ENCODE measurements at regions not wholly inside any gene's neighbourhood (a gene's known extent, or its start where the extent isn't known, plus 50 kb on each side); places are given as distances from the start of the nearest gene placed in this dataset.
"Not testable (repeated sequence)": the region's sequence is repeated elsewhere in the genome, so short reads cannot be mapped to it uniquely, and the experiment has no call there.

DNA sequence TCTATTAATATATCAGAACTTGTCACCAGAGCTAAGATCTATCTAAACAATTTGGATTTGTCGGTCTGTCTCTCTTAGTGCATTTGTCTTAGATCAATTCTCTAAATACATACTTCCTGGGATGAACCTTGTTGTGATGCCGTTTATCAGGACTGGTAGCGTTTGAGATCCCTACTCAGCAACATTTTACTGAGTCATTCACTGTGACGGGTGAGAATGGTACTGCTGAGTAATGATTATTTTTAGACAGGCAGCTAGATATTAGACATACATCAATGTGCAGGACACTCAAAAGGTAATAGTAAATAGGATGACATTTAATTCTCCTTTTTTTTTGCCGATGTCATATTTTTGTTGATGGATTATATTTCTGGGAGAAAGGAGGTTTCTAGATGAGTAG is 209.0 kb downstream of the CSNK1G3 start:
- Mint-ChIP-seq H3K9me3 (peaks cover 15% of the 10 kb centered on the region), H3K27me3 (no peaks in the 10 kb centered on the region), H3K4me1 (ENCODE audit: low read depth) (no peaks in the 10 kb centered on the region), H3K27ac (no peak overlapping the region), H3K36me3 (ENCODE audit: low read depth) (no peaks in the 10 kb centered on the region), H3K4me3 (no peak overlapping the region)
- intact Hi-C loops (cut with micrococcal nuclease): no loop called here

DNA sequence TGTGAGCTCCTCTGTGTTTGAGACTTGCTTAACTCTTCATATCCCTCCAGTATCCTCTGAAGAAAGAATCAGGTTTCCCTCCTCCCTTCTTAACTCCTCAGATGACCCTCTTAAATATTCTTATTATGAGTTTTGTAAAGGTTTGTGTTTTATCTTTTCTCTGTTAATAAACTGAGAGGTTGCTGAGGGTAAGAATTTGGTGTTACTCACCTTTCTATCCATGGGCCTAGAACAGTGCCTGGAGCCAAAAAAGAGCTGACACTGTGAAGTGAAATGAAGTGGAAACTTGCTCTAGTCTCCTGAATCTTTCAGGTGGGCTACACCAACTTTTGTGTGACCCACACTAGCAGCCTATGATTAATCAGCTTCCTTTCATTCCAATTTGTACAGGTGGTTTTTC is 208.4 kb downstream of the CSNK1G3 start:
- no peaks in the 10 kb centered on the region for H3K36me3 Mint-ChIP-seq (ENCODE audit: low read depth)
- H3K9me3 Mint-ChIP-seq: peaks cover 14% of the 10 kb centered on the region
- H3K4me3 Mint-ChIP-seq: no peak overlapping the region
- intact Hi-C loops (cut with micrococcal nuclease): no loop called here
- no peak overlapping the region for H3K27ac Mint-ChIP-seq
- no peaks in the 10 kb centered on the region for H3K4me1 Mint-ChIP-seq (ENCODE audit: low read depth)
- no peaks in the 10 kb centered on the region for H3K27me3 Mint-ChIP-seq

DNA sequence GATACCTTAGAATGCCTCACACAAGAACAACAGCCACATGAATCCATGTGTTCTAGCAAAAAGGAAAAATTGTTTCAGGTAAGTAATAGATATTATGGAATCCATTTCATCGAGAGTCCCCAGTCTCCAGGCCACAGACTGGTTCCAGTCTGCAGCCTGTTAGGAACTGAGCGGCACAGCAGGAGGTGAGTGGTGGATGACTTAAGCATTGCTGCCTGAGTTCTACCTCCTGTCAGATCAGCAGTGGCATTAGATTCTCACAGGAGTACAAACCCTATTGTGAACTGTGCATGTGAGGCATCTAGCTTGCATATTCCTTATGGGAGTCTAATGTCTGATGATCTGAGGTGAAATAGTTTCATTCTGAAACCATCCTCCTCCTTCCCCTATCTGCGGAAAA is 207.0 kb downstream of the CSNK1G3 start:
- Mint-ChIP-seq H3K27me3 (no peaks in the 10 kb centered on the region), H3K36me3 (ENCODE audit: low read depth) (no peaks in the 10 kb centered on the region), H3K27ac (no peak overlapping the region), H3K9me3 (peaks cover under 1% of the 10 kb centered on the region), H3K4me1 (ENCODE audit: low read depth) (no peaks in the 10 kb centered on the region), H3K4me3 (no peak overlapping the region)
- intact Hi-C loops (cut with micrococcal nuclease): no loop called here

DNA sequence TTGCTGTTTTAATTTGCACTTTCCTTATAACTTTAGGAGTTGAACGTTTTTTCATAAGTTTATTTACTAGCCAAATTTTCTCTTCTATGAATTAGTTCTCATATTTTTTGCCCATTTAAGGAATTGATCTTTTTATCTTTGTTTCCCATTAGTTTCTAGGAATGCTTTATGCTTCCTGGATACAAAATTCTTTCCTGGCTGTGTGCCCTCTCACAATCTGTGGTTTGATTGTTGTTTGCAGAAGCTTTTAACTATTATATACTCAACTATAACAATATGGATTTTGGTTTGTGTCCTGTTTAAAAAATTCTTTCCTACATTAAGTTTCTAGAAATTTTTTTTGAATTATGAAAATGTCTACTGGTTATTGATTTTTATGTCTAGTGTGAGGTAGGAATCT is 206.3 kb downstream of the CSNK1G3 start:
- intact Hi-C loops (cut with micrococcal nuclease): no loop called here

DNA sequence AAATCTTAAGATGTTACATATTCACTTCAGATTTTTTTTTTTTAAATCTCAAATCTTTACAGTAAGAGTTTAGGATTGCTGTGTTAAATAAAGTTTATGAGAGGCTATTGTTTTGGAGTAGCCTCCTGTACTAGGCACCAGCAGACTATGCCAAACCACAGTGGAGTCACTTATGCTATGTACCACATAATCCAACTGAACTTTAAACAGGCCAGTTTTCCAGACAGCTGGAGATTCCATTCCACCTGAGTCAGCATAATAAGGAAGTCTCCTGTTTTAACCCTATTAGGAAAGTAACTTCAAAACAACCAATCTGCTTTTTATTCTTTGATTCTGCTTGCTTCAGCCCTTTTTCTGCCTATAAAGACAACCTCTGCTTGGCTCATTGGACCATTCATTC is 205.2 kb downstream of the CSNK1G3 start:
- Mint-ChIP-seq H3K27ac (no peak overlapping the region), H3K4me3 (no peak overlapping the region), H3K9me3 (peaks cover 14% of the 10 kb centered on the region), H3K4me1 (ENCODE audit: low read depth) (no peaks in the 10 kb centered on the region), H3K36me3 (ENCODE audit: low read depth) (no peaks in the 10 kb centered on the region), H3K27me3 (no peaks in the 10 kb centered on the region)
- intact Hi-C loops (cut with micrococcal nuclease): no loop called here

More for the DNA sequence above, 206.3 kb downstream of the CSNK1G3 start:
- Mint-ChIP-seq H3K36me3 (ENCODE audit: low read depth) (no peaks in the 10 kb centered on the region), H3K4me3 (no peak overlapping the region), H3K4me1 (ENCODE audit: low read depth) (no peaks in the 10 kb centered on the region), H3K9me3 (peaks cover 5% of the 10 kb centered on the region), H3K27ac (no peak overlapping the region), H3K27me3 (no peaks in the 10 kb centered on the region)

DNA sequence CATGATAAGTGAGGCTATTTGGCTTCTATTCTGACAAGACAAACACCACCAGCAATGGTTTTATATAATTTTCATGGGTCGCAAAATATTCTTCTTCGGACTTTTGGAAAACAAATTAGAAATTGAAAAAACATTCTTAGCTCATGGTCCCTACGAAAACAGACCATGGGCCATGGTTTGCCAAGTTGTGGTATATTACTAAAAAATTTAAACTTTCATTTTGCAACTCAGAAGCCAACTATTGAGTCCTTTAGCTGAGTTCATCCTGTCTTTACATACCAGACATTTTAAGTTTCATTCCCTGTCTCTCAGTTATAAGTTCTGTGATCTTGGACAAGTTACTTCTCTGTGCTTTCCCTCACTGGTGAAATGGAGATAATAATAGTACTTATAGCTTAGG is 198.1 kb downstream of the CSNK1G3 start:
- H3K27me3 Mint-ChIP-seq: no peaks in the 10 kb centered on the region
- H3K9me3 Mint-ChIP-seq: peaks cover 28% of the 10 kb centered on the region
- H3K36me3 Mint-ChIP-seq (ENCODE audit: low read depth): no peaks in the 10 kb centered on the region
- H3K27ac Mint-ChIP-seq: no peak overlapping the region
- intact Hi-C loops (cut with micrococcal nuclease): no loop called here
- no peak overlapping the region for H3K4me3 Mint-ChIP-seq
- no peaks in the 10 kb centered on the region for H3K4me1 Mint-ChIP-seq (ENCODE audit: low read depth)

DNA sequence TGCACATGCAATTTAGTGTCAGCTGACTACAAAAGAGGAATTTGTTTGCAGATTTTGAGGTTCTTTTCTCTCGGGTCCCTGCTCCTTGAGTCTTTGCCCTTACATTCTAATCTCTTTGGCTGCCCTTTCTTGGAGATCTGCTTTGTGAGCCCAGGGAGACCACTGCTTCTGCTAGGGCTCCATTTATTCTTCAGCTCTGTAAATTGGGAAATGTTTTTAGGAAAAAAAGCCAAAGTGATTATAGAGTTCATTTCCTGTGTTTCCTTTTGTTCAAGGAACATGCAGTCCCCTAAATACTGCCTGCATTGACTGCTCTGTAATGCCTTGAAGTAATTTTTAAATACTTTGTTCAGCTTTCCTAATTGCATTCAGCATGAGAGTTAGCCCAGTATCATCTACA is 197.4 kb downstream of the CSNK1G3 start:
- Mint-ChIP-seq H3K36me3 (ENCODE audit: low read depth) (no peaks in the 10 kb centered on the region), H3K27ac (no peak overlapping the region), H3K4me1 (ENCODE audit: low read depth) (no peaks in the 10 kb centered on the region), H3K27me3 (no peaks in the 10 kb centered on the region), H3K4me3 (no peak overlapping the region), H3K9me3 (peaks cover 28% of the 10 kb centered on the region)
- intact Hi-C loops (cut with micrococcal nuclease): no loop called here

DNA sequence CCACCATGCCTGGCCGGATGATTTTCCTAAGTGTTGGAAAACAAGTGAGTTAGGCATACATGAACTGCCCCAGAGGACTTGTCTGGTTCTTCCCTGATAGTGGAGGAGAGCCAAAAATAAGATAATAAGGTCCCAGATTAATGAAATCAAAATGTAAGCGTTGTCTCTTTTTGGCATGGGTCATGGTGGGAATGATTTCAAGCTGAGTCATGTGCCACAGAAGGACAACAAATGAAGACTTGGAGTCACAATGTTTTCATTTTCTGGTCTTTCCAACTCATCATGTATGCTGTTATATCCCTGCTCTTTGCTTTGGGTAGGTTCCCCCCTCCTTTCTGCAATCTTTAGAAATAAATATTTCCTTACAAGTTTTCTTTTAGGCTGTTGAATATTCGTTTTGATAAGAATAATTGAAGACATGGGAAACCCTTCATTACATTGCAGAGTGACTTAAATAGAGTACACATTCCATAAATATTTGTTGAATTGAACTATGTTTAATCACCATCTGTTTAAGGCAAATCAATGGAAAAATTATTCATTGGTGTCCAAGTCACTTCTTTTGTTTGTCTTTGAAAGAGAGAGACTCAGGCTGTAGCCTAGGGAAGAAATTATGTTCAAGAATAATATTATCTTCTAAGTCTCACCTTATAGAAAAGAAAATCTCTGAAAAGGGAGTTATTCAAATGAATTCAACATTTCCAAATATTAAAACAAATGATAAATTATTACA is 196.3 kb downstream of the CSNK1G3 start:
- Mint-ChIP-seq H3K4me3 (no peak overlapping the region), H3K27ac (no peak overlapping the region), H3K27me3 (no peaks in the 10 kb centered on the region), H3K36me3 (ENCODE audit: low read depth) (no peaks in the 10 kb centered on the region), H3K4me1 (ENCODE audit: low read depth) (no peaks in the 10 kb centered on the region), H3K9me3 (peaks cover 24% of the 10 kb centered on the region)
- intact Hi-C loops (cut with micrococcal nuclease): no loop called here

DNA sequence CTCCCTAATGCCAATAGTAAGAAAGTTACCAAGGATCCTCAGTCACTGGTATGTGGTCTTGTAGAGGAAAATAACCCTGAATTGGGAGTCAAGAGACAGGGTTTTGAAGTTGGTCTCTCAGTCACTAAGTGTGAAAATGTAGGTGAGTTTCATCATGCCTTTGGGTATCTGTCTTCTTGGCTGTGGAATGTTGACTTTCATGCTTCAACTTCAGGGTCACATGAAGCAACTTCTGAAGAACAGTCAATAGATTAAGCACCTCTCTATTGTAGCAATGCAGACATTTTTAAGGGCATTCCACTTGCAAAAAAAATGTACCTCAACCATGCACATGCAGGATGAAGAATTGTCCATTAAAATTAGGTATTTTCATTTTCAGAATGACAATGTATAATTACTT is 194.6 kb downstream of the CSNK1G3 start:
- Mint-ChIP-seq H3K27ac (no peak overlapping the region), H3K27me3 (no peaks in the 10 kb centered on the region), H3K4me1 (ENCODE audit: low read depth) (no peaks in the 10 kb centered on the region), H3K4me3 (no peak overlapping the region), H3K36me3 (ENCODE audit: low read depth) (no peaks in the 10 kb centered on the region), H3K9me3 (peaks cover 8% of the 10 kb centered on the region)
- intact Hi-C loops (cut with micrococcal nuclease): no loop called here

DNA sequence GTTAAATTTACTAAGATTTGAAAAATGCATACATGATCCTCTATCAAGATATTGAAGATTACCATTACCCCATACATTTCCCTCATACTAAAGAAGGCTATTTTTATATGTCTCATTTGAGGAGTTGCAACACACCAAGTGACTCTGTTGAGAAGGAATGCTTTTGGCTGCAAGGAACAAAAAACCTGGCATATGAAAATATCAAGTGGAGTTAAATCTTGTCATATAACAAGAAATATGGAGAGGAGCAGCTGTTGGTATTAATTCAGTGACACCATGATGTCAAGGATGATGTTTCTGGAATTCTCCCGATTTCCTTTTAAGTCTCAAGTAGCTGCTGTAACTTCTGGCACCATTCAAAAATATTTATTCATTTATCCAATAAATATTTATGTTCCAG is 193.8 kb downstream of the CSNK1G3 start:
- Mint-ChIP-seq H3K36me3 (ENCODE audit: low read depth) (no peaks in the 10 kb centered on the region), H3K27me3 (no peaks in the 10 kb centered on the region), H3K4me3 (no peak overlapping the region), H3K4me1 (ENCODE audit: low read depth) (no peaks in the 10 kb centered on the region), H3K9me3 (peaks cover 7% of the 10 kb centered on the region), H3K27ac (no peak overlapping the region)
- intact Hi-C loops (cut with micrococcal nuclease): no loop called here

DNA sequence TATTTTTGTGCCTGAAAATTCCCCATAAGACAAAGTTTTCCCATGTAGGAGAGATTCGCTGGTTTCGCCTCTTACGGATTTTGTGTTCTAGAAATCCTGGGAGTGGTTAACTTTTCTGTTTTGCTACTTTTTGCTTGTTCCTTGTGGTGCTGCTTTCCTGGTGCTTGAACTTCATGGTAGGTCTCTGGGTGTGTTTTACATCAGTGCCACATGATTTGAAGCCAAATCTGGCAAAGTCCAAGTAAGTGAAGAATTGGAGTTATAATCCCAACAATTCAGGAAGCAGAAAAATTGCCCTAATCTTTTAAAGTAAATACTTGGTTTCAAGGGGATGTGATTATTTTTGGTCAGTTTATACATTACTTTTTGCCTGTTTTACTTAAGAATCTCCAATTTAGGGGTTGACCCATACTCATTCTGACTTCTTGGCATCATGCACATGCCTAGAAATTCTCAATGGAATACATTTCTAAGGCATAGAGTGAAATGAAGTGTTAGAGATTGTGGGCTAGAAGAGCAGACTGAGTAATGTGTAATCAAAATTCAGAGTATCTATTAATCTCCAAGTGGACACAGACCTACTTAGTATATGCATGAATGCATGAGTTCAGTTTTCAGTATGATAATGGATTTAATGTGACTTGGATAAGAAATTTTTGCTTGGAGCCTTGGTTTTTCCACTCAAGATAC is 189.7 kb downstream of the CSNK1G3 start:
- H3K4me1 Mint-ChIP-seq (ENCODE audit: low read depth): no peaks in the 10 kb centered on the region
- intact Hi-C loops (cut with micrococcal nuclease): no loop called here
- H3K27me3 Mint-ChIP-seq: no peaks in the 10 kb centered on the region
- no peak overlapping the region for H3K4me3 Mint-ChIP-seq
- H3K9me3 Mint-ChIP-seq: peaks cover 29% of the 10 kb centered on the region
- H3K36me3 Mint-ChIP-seq (ENCODE audit: low read depth): no peaks in the 10 kb centered on the region
- no peak overlapping the region for H3K27ac Mint-ChIP-seq

DNA sequence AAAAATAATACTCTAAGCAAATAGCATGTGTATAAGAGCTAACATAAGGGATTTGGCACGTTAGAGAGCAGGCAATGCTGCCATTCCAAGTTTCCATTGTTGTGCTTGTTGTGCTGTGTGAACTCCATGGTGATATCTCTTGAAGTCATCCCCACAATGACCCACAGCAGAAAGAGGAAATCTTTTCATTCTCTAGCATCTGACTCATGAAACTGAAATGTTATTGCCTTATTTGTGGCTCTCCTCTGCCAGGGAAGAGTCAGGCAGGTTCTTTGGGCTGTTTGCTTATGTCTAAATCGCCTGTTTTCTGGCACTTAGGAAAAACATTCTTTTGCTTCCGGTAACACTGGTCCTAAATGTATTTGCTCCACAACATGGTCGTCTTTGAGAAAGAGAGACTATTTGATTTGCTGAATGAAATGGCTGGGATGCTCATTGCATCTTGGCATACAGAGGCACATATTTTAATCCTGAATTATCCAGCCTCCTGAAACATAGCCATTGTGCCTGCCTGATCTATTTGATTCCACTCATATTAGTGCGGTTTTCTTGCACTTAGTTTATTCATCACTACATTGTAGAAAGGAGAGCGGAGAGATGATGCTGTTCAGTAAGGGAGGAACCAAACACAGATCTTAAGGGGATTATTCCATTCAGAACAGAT is 188.8 kb downstream of the CSNK1G3 start:
- no peaks in the 10 kb centered on the region for H3K27me3 Mint-ChIP-seq
- H3K9me3 Mint-ChIP-seq: peaks cover 29% of the 10 kb centered on the region
- no peaks in the 10 kb centered on the region for H3K36me3 Mint-ChIP-seq (ENCODE audit: low read depth)
- no peaks in the 10 kb centered on the region for H3K4me1 Mint-ChIP-seq (ENCODE audit: low read depth)
- intact Hi-C loops (cut with micrococcal nuclease): no loop called here
- no peak overlapping the region for H3K4me3 Mint-ChIP-seq
- H3K27ac Mint-ChIP-seq: no peak overlapping the region

DNA sequence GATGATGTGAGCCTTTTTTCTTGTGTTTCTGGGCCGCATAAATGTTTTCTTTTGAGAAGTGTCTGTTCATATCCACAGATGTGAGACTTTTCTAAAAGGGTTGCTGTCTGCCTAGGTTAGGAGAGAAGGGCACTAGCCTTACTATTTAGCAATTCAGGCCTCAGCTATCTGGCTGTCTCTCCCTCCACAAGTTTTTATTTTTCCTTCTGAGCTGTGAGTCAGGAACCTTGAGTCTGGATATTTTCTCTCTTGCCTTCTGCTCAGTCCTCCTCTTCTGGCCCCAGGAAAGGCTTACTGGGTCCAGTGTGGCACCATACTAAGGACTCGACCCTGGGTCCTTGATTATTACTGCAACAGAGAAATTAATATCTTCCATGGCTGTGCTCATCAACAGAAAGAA is 187.6 kb downstream of the CSNK1G3 start:
- Mint-ChIP-seq H3K9me3 (peaks cover 29% of the 10 kb centered on the region), H3K36me3 (ENCODE audit: low read depth) (no peaks in the 10 kb centered on the region), H3K27ac (no peak overlapping the region), H3K4me1 (ENCODE audit: low read depth) (no peaks in the 10 kb centered on the region), H3K27me3 (no peaks in the 10 kb centered on the region), H3K4me3 (no peak overlapping the region)
- intact Hi-C loops (cut with micrococcal nuclease): no loop called here

DNA sequence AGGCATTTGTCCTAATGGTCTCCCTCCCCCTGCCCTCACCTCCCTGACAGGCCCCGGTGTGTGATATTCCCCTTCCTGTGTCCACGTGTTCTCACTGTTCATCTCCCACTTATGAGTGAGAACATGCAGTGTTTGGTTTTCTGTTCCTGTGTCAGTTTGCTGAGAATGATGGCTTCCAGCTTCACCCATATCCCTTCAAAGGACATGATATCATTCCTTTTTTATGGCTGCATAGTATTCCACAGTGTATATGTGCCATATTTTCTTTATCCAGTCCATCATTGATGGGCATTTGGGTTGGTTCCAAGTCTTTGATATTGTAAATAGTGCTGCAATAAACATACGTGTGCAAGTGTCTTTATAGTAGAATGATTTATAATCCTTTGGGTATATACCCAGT is 187.0 kb downstream of the CSNK1G3 start:
- H3K4me3 Mint-ChIP-seq; H3K4me1 Mint-ChIP-seq (ENCODE audit: low read depth); H3K36me3 Mint-ChIP-seq (ENCODE audit: low read depth); H3K27ac Mint-ChIP-seq; intact Hi-C loops (cut with micrococcal nuclease); H3K27me3 Mint-ChIP-seq: not testable (repeated sequence)
- peaks cover 29% of the 10 kb centered on the region for H3K9me3 Mint-ChIP-seq
